Left lung (tissue), 4 donors: ENCODE measurements at regions not wholly inside any gene's neighbourhood (a gene's known extent, or its start where the extent isn't known, plus 50 kb on each side); places are given as distances from the start of the nearest gene placed in this dataset.

ENCODE experiments used
- ATAC-seq: fragments of 200-7000 bp; cut with Tn5 transposase; one replicate; pipeline ENCODE4 v1.9.1; 2020; ENCODE audit warnings: moderate library complexity
- DNase-seq, 4 donors: peaks; one replicate each; pipeline ENCODE4 v3.0.0-alpha.2; 2013 to 2020
- H3K27ac ChIP-seq, 2 donors: fragments of 200-600 bp; sonication (generic) in 1 of 2; one replicate each; pipeline versions ENCODE4 v1.5.0 to v1.8.0; 2020 to 2021
- H3K27me3 ChIP-seq, 2 donors: fragments of 200-600 bp; sonication (generic) in 1 of 2; one replicate each; pipeline versions ENCODE4 v1.5.0 to v1.8.0; 2020 to 2021
- H3K36me3 ChIP-seq, 2 donors: fragments of 200-600 bp; sonication (generic) in 1 of 2; one replicate each; pipeline versions ENCODE4 v1.5.0 to v1.8.0; 2020 to 2021
- H3K4me1 ChIP-seq, 2 donors: fragments of 200-600 bp; one replicate each; pipeline ENCODE4 v1.8.0; 2021
- H3K4me3 ChIP-seq, 2 donors: fragments of 200-600 bp; sonication (generic) in 1 of 2; one replicate each; pipeline versions ENCODE4 v1.5.0 to v1.8.0; 2020 to 2021; ENCODE audit warnings: mild to moderate bottlenecking in 1 of 2
- H3K9me3 ChIP-seq, 2 donors: fragments of 200-600 bp; sonication (generic) in 1 of 2; one replicate each; pipeline versions ENCODE4 v1.5.0 to v1.8.0; 2020 to 2021
- intact Hi-C, 2 donors: fragments of 100-400 bp; cut with DNase I; formaldehyde crosslinking; loops; one replicate each; pipeline versions ENCODE4 v1.11.2 to v1.14.2; 2022
- TF ChIP-seq, protein P1 (sequence below), 2 donors: fragments of 200-600 bp; sonication (generic) in 1 of 2; IDR thresholded peaks; one replicate each; pipeline versions ENCODE4 v1.5.0 to v1.8.0; 2021; ENCODE audit warnings: antibody characterized with exemption in 2 of 2
- donor health status: DM: no; HTN: yes; CAD: no.
- donor health status: DM: no; HTN: no; CAD: no.

DNA sequence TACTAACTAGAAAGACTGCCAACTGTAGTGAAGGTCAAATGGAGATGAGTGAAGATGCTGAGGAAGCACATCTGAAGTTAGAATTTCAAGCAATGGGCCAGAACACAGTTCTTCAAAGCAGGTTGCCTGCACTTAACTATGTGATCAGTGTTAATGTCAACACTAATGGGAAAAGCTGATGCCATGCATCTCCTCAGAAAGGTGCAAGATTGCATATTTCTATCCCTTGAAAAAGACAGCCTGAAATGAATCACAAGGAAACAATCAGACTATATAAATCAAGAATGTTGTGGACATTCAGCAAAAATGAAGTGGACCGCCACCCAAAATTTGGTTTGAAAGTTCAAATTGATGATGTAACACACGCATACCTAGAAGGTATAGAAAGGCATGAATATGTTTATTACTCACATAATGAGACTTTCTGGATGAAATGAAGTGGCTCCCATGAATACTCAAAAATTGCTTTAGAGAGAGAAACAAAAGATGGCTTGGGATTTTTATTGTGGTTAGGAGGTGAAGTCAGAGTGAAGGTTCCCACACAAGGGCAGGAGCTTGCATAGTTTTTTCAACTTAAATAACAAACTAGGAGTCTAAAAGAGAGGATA lies 522.4 kb downstream of the KCTD12 start:
- Histone ChIP-seq H3K27ac (no peak overlapping the region), H3K36me3 (no peaks in the 10 kb centered on the region), H3K4me1 (no peaks in the 10 kb centered on the region), H3K27me3 (no peaks in the 10 kb centered on the region), H3K9me3 (no peaks in the 10 kb centered on the region), H3K4me3 (no peak overlapping the region)
- intact Hi-C loops: no loop called here
- TF ChIP-seq, protein P1, sequence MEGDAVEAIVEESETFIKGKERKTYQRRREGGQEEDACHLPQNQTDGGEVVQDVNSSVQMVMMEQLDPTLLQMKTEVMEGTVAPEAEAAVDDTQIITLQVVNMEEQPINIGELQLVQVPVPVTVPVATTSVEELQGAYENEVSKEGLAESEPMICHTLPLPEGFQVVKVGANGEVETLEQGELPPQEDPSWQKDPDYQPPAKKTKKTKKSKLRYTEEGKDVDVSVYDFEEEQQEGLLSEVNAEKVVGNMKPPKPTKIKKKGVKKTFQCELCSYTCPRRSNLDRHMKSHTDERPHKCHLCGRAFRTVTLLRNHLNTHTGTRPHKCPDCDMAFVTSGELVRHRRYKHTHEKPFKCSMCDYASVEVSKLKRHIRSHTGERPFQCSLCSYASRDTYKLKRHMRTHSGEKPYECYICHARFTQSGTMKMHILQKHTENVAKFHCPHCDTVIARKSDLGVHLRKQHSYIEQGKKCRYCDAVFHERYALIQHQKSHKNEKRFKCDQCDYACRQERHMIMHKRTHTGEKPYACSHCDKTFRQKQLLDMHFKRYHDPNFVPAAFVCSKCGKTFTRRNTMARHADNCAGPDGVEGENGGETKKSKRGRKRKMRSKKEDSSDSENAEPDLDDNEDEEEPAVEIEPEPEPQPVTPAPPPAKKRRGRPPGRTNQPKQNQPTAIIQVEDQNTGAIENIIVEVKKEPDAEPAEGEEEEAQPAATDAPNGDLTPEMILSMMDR (IDR thresholded peaks at IDR 0.05): no peak
- ATAC-seq: no peak
- DNase-seq: no peak

DNA sequence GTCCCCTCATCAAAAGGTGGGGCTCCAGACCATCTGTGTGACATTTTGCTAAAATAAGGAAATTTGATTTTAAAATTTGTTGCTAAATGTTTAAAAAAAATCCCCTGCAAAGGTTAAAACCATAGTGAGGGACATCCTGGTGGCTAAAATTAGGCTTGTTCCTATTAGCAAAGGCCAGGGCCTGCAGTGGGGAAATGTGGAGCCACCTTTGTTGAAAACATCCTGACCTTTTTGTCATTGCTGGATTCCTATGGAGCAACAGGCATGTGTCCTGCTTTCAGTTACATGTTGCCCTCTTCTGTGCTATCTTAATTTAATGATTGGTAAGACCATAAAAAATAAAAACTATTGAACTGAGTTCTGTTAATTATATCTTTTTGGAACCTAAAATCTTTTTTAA lies 524.3 kb downstream of the KCTD12 start:
- TF ChIP-seq, protein P1 (IDR thresholded peaks at IDR 0.05): no peak
- DNase-seq: no peak
- Histone ChIP-seq H3K9me3 (no peaks in the 10 kb centered on the region), H3K4me1 (no peaks in the 10 kb centered on the region), H3K36me3 (no peaks in the 10 kb centered on the region), H3K27me3 (no peaks in the 10 kb centered on the region), H3K27ac (no peak overlapping the region), H3K4me3 (no peak overlapping the region)
- intact Hi-C loops: no loop called here
- ATAC-seq: no peak

DNA sequence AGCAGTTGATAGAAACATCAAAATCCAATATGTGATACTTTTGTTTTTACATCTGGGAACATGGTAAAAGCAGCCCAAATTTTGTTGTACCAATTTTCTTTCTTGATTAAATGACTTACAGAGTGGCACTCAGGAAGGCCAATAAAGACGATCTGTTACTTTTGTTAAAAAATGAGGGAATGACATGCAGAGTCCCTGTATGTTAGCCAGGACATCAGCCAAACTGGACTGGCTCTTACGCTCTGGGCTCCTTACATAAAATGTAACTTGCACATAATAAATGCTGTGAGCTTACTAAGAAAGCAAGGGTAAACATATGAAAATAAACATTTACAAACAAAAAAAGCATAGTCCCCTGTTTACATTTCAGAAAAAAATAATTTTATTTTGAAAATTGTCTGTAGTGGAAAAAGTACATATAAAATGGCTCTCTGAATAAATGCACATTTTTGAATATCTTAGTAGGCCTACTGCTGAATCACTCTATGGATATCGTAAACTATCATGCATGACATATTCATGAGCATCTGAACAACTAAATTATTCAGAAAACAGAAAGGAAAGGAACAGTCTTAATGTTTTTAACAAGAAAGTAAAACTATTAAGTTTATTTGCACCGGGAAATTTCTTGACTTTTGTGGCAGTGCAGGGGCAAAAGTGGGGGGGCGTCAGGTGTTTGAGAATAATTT lies 534.5 kb downstream of the KCTD12 start:
- Histone ChIP-seq H3K4me1 (no peaks in the 10 kb centered on the region), H3K27me3 (no peaks in the 10 kb centered on the region), H3K4me3 (no peak overlapping the region), H3K27ac (no peak overlapping the region), H3K9me3 (peaks cover 0 to 3% of the 10 kb centered on the region in 2 donors), H3K36me3 (no peaks in the 10 kb centered on the region)
- intact Hi-C loops: no loop called here
- peak in 2 of 4 donors; percentile 24 to 26 for DNase-seq
- ATAC-seq: no peak
- TF ChIP-seq, protein P1 (IDR thresholded peaks at IDR 0.05): no peak

DNA sequence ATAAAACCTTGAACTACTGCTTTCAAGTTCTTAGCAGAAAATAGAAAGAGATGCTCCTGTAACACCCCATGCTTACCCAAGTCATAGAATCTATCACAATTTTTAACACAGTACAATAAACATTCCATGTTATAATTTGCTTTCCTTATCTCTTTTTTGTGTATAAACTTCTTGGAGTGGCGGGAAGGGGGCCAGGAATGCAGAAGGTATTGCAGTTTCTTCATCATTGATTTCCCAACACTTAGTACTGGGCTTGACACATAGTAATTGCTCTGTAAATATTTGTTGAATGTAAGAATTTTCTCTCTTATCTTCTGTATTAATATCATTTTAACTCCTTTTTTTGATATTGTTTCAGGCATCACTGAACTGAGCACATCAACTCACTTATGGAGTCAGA lies 535.8 kb downstream of the KCTD12 start:
- Histone ChIP-seq H3K4me1 (no peaks in the 10 kb centered on the region), H3K4me3 (no peak overlapping the region), H3K27me3 (no peaks in the 10 kb centered on the region), H3K36me3 (no peaks in the 10 kb centered on the region), H3K27ac (no peak overlapping the region), H3K9me3 (peaks cover 0 to 3% of the 10 kb centered on the region in 2 donors)
- DNase-seq: peak in 1 of 4 donors; percentile 45
- intact Hi-C loops: no loop called here
- ATAC-seq: peak; percentile 89
- TF ChIP-seq, protein P1 (IDR thresholded peaks at IDR 0.05): no peak

DNA sequence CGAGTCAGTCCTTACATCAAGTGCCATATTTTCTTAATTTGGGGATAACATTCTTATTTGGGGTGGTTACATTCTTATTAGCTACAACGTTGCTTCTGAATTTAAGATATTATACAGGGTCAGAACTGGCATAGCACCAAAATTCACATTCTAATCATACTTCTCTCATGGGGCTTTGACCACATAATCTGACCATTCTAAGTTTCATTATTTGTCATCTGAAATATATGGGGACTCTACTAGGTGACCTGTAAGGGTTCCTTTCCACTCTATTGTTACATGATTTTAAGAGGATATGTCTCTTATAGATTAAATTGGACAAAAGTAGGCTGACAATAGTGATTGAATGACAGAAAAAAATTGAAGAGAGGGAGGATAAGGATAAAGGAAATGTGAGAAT lies 536.5 kb downstream of the KCTD12 start:
- intact Hi-C loops: no loop called here
- H3K9me3 ChIP-seq: peaks cover 0 to 3% of the 10 kb centered on the region in 2 donors
- H3K4me3 ChIP-seq: no peak overlapping the region
- TF ChIP-seq, protein P1 (IDR thresholded peaks at IDR 0.05): no peak
- no peaks in the 10 kb centered on the region for H3K27me3 ChIP-seq
- no peak for DNase-seq
- peak; percentile 18 for ATAC-seq
- H3K36me3 ChIP-seq: no peaks in the 10 kb centered on the region
- no peaks in the 10 kb centered on the region for H3K4me1 ChIP-seq
- no peak overlapping the region for H3K27ac ChIP-seq
